ENCODE measurements at regions not wholly inside any gene's neighbourhood (a gene's known extent, or its start where the extent isn't known, plus 50 kb on each side); places are given as distances from the start of the nearest gene placed in this dataset.

DNA sequence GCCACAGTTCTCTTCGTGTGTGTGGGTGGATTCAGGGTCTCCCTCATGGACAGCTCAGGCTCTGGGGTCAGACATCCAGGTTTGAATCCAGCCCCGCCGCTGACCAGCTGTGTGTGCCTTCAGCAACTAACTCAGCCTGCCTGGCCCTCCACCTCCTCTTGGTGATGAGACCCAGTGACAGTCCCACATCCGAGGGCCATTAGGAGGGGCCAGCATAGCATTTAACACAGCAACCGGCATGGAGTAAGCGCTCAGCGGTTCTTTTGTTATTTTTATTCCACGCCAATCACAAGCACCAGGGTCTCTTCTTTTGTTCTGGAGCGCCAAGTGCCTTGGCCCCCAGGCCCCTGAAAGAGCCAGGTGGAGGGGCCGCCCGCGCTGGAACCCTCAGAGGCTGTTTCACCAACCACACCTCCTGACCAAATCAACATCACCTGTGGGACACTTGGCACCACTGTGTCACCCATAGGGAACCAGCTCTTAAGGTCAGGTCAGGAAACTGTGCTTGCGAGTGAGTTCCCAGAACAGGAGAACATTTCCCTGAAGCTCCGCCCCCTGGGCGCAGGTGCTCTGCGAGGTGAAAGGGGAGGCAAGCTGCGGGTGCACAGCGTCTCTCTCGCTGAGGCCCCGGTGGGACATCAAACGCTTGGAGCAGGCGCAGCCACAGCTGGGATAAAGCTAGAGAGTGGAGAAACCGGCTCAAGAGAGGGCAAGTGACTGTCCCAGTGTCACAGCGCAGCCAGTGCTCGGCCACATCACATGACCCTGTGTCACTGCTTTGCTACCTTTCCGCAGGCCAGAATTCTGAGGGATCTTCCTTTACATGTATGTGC, 311.3 kb downstream of the UACA start:
- TF ChIP-seq, protein P1, sequence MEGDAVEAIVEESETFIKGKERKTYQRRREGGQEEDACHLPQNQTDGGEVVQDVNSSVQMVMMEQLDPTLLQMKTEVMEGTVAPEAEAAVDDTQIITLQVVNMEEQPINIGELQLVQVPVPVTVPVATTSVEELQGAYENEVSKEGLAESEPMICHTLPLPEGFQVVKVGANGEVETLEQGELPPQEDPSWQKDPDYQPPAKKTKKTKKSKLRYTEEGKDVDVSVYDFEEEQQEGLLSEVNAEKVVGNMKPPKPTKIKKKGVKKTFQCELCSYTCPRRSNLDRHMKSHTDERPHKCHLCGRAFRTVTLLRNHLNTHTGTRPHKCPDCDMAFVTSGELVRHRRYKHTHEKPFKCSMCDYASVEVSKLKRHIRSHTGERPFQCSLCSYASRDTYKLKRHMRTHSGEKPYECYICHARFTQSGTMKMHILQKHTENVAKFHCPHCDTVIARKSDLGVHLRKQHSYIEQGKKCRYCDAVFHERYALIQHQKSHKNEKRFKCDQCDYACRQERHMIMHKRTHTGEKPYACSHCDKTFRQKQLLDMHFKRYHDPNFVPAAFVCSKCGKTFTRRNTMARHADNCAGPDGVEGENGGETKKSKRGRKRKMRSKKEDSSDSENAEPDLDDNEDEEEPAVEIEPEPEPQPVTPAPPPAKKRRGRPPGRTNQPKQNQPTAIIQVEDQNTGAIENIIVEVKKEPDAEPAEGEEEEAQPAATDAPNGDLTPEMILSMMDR (IDR thresholded peaks at IDR 0.05) = no peak
- TF ChIP-seq EZH2 (IDR thresholded peaks at IDR 0.05) (no peak), EZH2phosphoT487 (IDR thresholded peaks at IDR 0.05) (no peak)
